ENCODE measurements at regions not wholly inside any gene's neighbourhood (a gene's known extent, or its start where the extent isn't known, plus 50 kb on each side); places are given as distances from the start of the nearest gene placed in this dataset.

GRCh38 chr2:3986063-3986462 lies 282.7 kb downstream of the DCDC2C start:
- in situ Hi-C loops (cut with MboI) (no loop called here), intact Hi-C loops (cut with micrococcal nuclease; ENCODE audit: unreplicated experiment) (no loop called here)
- ATAC-seq (no peak), FAIRE-seq (no peak), DNase-seq (ENCODE audit: low read depth, low spot score) (no peak)
- RAD21 ChIA-PET (ENCODE audit: unreplicated experiment): no interaction called here
- H3K9ac ChIP-seq (ENCODE audit: control insufficient read depth, insufficient read depth, low read length): no peak overlapping the region
- no peak overlapping the region for H3K27ac ChIP-seq (ENCODE audit: control insufficient read depth, insufficient read depth)
- peaks cover 3% of the 10 kb centered on the region; the same call in 1 of the 3 replicates for H3K9me3 ChIP-seq (replicated peaks; ENCODE audit: control insufficient read depth, insufficient read depth, low read length)
- CTCF ChIA-PET: no interaction called here
- no TSS peak for BruUV-seq (replicated peaks)
- H3K4me2 ChIP-seq (ENCODE audit: control insufficient read depth, insufficient read depth): no peak overlapping the region
- no peak overlapping the region for H3K4me3 ChIP-seq
- H3K36me3 ChIP-seq (ENCODE audit: control insufficient read depth in 2 of 2, insufficient read depth in 2 of 2, low read length in 1 of 2): no peaks in the 10 kb centered on the region
- SMC1A ChIA-PET (ENCODE audit: uncharacterized antibody, unreplicated experiment): no interaction called here
- WGBS (ENCODE audit: insufficient coverage, insufficient replicate concordance, low lambda C conversion rate, missing lambda C conversion rate): 20% methylated on average over 6 of the region's 6 CpGs
- H2AFZ ChIP-seq (ENCODE audit: control insufficient read depth, low read depth, low read length): no peak overlapping the region
- POLR2A ChIA-PET: no interaction called here
- TF ChIP-seq POU2F2 (IDR thresholded peaks at IDR 0.05; ENCODE audit: borderline replicate concordance, low read depth, low read length): no peak
- no peak for TF ChIP-seq TBL1XR1 (IDR thresholded peaks at IDR 0.05; ENCODE audit: low read depth, low read length)
- TF ChIP-seq, protein P1, sequence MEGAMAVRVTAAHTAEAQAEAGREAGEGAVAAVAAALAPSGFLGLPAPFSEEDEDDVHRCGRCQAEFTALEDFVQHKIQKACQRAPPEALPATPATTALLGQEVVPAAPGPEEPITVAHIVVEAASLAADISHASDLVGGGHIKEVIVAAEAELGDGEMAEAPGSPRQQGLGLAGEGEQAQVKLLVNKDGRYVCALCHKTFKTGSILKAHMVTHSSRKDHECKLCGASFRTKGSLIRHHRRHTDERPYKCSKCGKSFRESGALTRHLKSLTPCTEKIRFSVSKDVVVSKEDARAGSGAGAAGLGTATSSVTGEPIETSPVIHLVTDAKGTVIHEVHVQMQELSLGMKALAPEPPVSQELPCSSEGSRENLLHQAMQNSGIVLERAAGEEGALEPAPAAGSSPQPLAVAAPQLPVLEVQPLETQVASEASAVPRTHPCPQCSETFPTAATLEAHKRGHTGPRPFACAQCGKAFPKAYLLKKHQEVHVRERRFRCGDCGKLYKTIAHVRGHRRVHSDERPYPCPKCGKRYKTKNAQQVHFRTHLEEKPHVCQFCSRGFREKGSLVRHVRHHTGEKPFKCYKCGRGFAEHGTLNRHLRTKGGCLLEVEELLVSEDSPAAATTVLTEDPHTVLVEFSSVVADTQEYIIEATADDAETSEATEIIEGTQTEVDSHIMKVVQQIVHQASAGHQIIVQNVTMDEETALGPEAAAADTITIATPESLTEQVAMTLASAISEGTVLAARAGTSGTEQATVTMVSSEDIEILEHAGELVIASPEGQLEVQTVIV (IDR thresholded peaks at IDR 0.05; ENCODE audit: borderline replicate concordance, partially characterized antibody): no peak
- H3K79me2 ChIP-seq (ENCODE audit: control insufficient read depth, insufficient read depth, low read length): no peaks in the 10 kb centered on the region
- H3K27me3 ChIP-seq (replicated peaks in 1 of 2; ENCODE audit: control insufficient read depth in 2 of 2, insufficient read depth in 2 of 2, low read length in 1 of 2): no peaks in the 10 kb centered on the region
- H4K20me1 ChIP-seq (ENCODE audit: control insufficient read depth, insufficient read depth): no peaks in the 10 kb centered on the region
- H3K4me1 ChIP-seq (ENCODE audit: control insufficient read depth, insufficient read depth, low read length): no peaks in the 10 kb centered on the region

DNA sequence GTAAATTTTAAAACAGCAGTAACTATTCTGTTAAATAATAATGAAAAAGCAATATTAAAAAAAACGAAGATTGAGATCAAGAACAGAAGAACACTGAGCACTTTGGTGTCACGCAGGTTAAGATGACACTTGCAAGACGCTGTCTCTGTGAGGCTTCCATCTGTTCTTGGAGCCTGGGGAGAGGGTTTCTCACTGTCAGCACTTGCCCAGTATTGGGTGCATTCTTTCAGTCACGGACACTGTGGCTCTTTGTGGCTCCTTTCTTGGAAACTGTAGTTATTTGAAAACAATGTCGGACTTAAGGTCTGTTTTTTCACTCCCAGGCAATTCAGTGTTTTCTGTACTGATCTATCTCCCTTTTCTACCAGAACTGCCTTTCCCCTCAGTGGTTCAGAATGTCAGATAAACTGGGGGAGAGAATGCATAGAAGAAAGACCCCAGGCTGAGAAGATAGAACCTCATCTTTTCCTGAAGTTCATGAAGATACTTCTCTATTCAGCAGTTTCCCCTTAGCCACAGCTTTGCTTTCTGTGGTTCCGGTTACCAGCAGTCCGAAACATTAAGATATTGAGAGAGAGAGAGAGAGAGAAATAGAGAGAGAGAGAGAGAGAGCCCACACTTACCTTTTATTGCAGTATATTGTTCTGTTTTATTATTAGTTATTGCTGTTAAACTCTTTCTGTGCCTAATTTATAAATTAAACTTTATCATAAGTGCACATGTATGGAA lies 283.3 kb downstream of the DCDC2C start:
- no peak for ATAC-seq
- Histone ChIP-seq H2AFZ (ENCODE audit: control insufficient read depth, low read depth, low read length) (no peak overlapping the region), H3K27ac (ENCODE audit: control insufficient read depth, insufficient read depth) (no peak overlapping the region), H3K36me3 (ENCODE audit: control insufficient read depth in 2 of 2, insufficient read depth in 2 of 2, low read length in 1 of 2) (no peaks in the 10 kb centered on the region), H3K9ac (ENCODE audit: control insufficient read depth, insufficient read depth, low read length) (no peak overlapping the region), H3K27me3 (replicated peaks in 1 of 2; ENCODE audit: control insufficient read depth in 2 of 2, insufficient read depth in 2 of 2, low read length in 1 of 2) (no peaks in the 10 kb centered on the region), H3K79me2 (ENCODE audit: control insufficient read depth, insufficient read depth, low read length) (no peaks in the 10 kb centered on the region), H3K4me1 (ENCODE audit: control insufficient read depth, insufficient read depth, low read length) (no peaks in the 10 kb centered on the region), H3K4me2 (ENCODE audit: control insufficient read depth, insufficient read depth) (no peak overlapping the region), H3K9me3 (replicated peaks; ENCODE audit: control insufficient read depth, insufficient read depth, low read length) (peaks cover 3% of the 10 kb centered on the region; the same call in 1 of the 3 replicates), H4K20me1 (ENCODE audit: control insufficient read depth, insufficient read depth) (no peaks in the 10 kb centered on the region), H3K4me3 (no peak overlapping the region)
- no peak for DNase-seq (ENCODE audit: low read depth, low spot score)
- ChIA-PET CTCF (no interaction called here), RAD21 (ENCODE audit: unreplicated experiment) (no interaction called here), SMC1A (ENCODE audit: uncharacterized antibody, unreplicated experiment) (no interaction called here), POLR2A (no interaction called here)
- intact Hi-C loops (cut with micrococcal nuclease; ENCODE audit: unreplicated experiment) (no loop called here), in situ Hi-C loops (cut with MboI) (no loop called here)
- BruUV-seq (replicated peaks): no TSS peak
- FAIRE-seq: no peak
- WGBS (ENCODE audit: insufficient coverage, insufficient replicate concordance, low lambda C conversion rate, missing lambda C conversion rate): 30% methylated on average over 7 of the region's 7 CpGs
- TF ChIP-seq SUZ12 (IDR thresholded peaks at IDR 0.05; ENCODE audit: unreplicated experiment): no peak
- no peak for TF ChIP-seq RBBP5 (conservative IDR thresholded peaks at IDR 0.05)
- no peak for TF ChIP-seq RCOR1 (conservative IDR thresholded peaks at IDR 0.05; ENCODE audit: low read depth, low read length)
- no peak for TF ChIP-seq REST (IDR thresholded peaks at IDR 0.05; ENCODE audit: low read depth, low read length)
- TF ChIP-seq, protein P2, sequence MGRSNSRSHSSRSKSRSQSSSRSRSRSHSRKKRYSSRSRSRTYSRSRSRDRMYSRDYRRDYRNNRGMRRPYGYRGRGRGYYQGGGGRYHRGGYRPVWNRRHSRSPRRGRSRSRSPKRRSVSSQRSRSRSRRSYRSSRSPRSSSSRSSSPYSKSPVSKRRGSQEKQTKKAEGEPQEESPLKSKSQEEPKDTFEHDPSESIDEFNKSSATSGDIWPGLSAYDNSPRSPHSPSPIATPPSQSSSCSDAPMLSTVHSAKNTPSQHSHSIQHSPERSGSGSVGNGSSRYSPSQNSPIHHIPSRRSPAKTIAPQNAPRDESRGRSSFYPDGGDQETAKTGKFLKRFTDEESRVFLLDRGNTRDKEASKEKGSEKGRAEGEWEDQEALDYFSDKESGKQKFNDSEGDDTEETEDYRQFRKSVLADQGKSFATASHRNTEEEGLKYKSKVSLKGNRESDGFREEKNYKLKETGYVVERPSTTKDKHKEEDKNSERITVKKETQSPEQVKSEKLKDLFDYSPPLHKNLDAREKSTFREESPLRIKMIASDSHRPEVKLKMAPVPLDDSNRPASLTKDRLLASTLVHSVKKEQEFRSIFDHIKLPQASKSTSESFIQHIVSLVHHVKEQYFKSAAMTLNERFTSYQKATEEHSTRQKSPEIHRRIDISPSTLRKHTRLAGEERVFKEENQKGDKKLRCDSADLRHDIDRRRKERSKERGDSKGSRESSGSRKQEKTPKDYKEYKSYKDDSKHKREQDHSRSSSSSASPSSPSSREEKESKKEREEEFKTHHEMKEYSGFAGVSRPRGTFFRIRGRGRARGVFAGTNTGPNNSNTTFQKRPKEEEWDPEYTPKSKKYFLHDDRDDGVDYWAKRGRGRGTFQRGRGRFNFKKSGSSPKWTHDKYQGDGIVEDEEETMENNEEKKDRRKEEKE (IDR thresholded peaks at IDR 0.05): no peak

Data from GM12878 (cell line).